K562 (cell line): ENCODE measurements at regions not wholly inside any gene's neighbourhood (a gene's known extent, or its start where the extent isn't known, plus 50 kb on each side); places are given as distances from the start of the nearest gene placed in this dataset.

Experiments used
- ATAC-seq: fragments of 200-7000 bp; cut with Tn5 transposase; 3 replicates; pipeline ENCODE4 v1.9.1; 2020; ENCODE audit warnings: moderate library complexity
- BruUV-seq: library from RNA; stranded (reverse); fragments of 400-500 nt; replicated peaks from 2 replicates; lab custom pipeline; 2021; lab: Mats Ljungman, UMichigan
- CTCF ChIA-PET: fragments of 300-600 bp; formaldehyde crosslinking; extraction: SDS; loops from one replicate; lab custom pipeline; 2021; ENCODE audit warnings: low intra/inter-chr PET ratio; lab: Yijun Ruan, JAX
- POLR2A ChIA-PET: fragments of 300-600, 350-650 bp; sonication (Branson Sonifier 250); formaldehyde crosslinking; extraction: SDS; loops from one replicate; lab custom pipeline; 2021; ENCODE audit warnings: antibody characterized with exemption, inconsistent platforms; lab: Yijun Ruan, JAX
- DNase-seq, 4 experiments: peaks; one replicate each; pipeline versions ENCODE4 v3.0.0 to v3.0.0-alpha.2; 2011 to 2018; ENCODE audit warnings: low spot score in 3 of 4, mixed read lengths in 3 of 4; ENCODE audit errors: extremely low read depth in 1 of 4
- FAIRE-seq: peaks from 2 replicates; lab custom pipeline; 2011; peaks lifted over from hg19 to GRCh38; lab: Jason Lieb, UNC
- H2AFZ ChIP-seq: 2 replicates; pipeline ENCODE4 v1.6.0; 2011; ENCODE audit warnings: low read depth, low read length, control low read depth, inconsistent platforms
- H3K27ac ChIP-seq: fragments of 200-600 bp; 3 replicates; pipeline ENCODE4 v1.8.0; 2011; ENCODE audit warnings: low read depth, mild to moderate bottlenecking, control low read depth, inconsistent platforms, low read length, moderate library complexity, mixed read lengths; ENCODE audit errors: extremely low read depth
- H3K27me3 ChIP-seq, 2 experiments: fragments of 300-600 bp in 1 of 2; 2 replicates in 1 of 2; 3 replicates in 1 of 2; pipeline versions ENCODE4 v1.6.0 to v1.8.0; 2011; ENCODE audit warnings: inconsistent platforms in 2 of 2, low read length in 2 of 2, mild to moderate bottlenecking in 1 of 2, mixed read lengths in 1 of 2, moderate library complexity in 1 of 2; ENCODE audit not compliant: control insufficient read depth in 2 of 2, insufficient read depth in 2 of 2
- H3K36me3 ChIP-seq: fragments of 300-600 bp; 3 replicates; pipeline ENCODE4 v1.8.0; 2011; ENCODE audit warnings: mild to moderate bottlenecking, low read length, inconsistent platforms; ENCODE audit not compliant: control insufficient read depth, insufficient read depth
- H3K4me1 ChIP-seq, 2 experiments: fragments of 200-600 bp in 1 of 2; replicated peaks in 1 of 2; 2 replicates in 1 of 2; 3 replicates in 1 of 2; pipeline versions ENCODE4 v1.5.1 to v1.8.0; 2011; ENCODE audit warnings: inconsistent platforms in 2 of 2, low read length in 2 of 2, mild to moderate bottlenecking in 1 of 2, mixed read lengths in 1 of 2, moderate library complexity in 1 of 2; ENCODE audit not compliant: control insufficient read depth in 2 of 2, insufficient read depth in 2 of 2
- H3K4me2 ChIP-seq: 2 replicates; pipeline ENCODE4 v1.6.1; 2011; ENCODE audit warnings: low read length, control low read depth, inconsistent platforms, mixed read lengths; ENCODE audit not compliant: insufficient read depth
- H3K4me3 ChIP-seq: fragments of 200-600 bp; sonication (generic), shearing (Covaris generic); 2 replicates; pipeline ENCODE4 v1.5.1; 2016; ENCODE audit warnings: control low read depth, inconsistent platforms
- H3K79me2 ChIP-seq: fragments of 200-600 bp; 3 replicates; pipeline ENCODE4 v1.8.0; 2011; ENCODE audit warnings: low read length, inconsistent platforms; ENCODE audit not compliant: control insufficient read depth, insufficient read depth
- H3K9ac ChIP-seq, 2 experiments: 2 replicates each; pipeline versions ENCODE4 v1.6.0 to v1.6.1; 2011; ENCODE audit warnings: low read depth in 2 of 2, low read length in 2 of 2, control low read depth in 1 of 2, inconsistent platforms in 1 of 2, mild to moderate bottlenecking in 1 of 2, mixed read lengths in 1 of 2; ENCODE audit not compliant: insufficient read depth in 1 of 2
- H3K9me1 ChIP-seq: one replicate; pipeline ENCODE4 v1.6.0; 2011; ENCODE audit warnings: inconsistent platforms, mild to moderate bottlenecking, low read length, moderate library complexity; ENCODE audit not compliant: control insufficient read depth, insufficient read depth
- H3K9me3 ChIP-seq: replicated peaks from 2 replicates; pipeline ENCODE4 v1.5.1; 2011; ENCODE audit warnings: low read depth, low read length, inconsistent platforms; ENCODE audit not compliant: control insufficient read depth, insufficient read depth
- H4K20me1 ChIP-seq: replicated peaks from 2 replicates; pipeline ENCODE4 v1.6.1; 2011; ENCODE audit warnings: low read length, inconsistent platforms, mixed read lengths; ENCODE audit not compliant: control insufficient read depth, insufficient read depth
- DPF2 ChIP-seq: fragments of 450-650 bp; IDR thresholded peaks from 2 replicates; pipeline ENCODE4 v1.6.1; 2016
- FOXP4 ChIP-seq: sonication (generic); formaldehyde crosslinking; IDR thresholded peaks from 2 replicates; pipeline ENCODE4 v1.8.0; 2022; ENCODE audit warnings: mild to moderate bottlenecking, missing genetic modification reagents, borderline replicate concordance
- HNRNPH1 ChIP-seq: fragments of 200-400 bp; formaldehyde crosslinking; optimal IDR thresholded peaks from 2 replicates; pipeline ENCODE3; 2017; ENCODE audit warnings: low read depth, mild to moderate bottlenecking, low read length, moderate library complexity
- NUFIP1 ChIP-seq: fragments of 450-650 bp; IDR thresholded peaks from 2 replicates; pipeline ENCODE4 v1.6.1; 2018; ENCODE audit not compliant: partially characterized antibody
- PTRF ChIP-seq: fragments of 450-650 bp; IDR thresholded peaks from 2 replicates; pipeline ENCODE4 v1.6.1; 2016; ENCODE audit warnings: mild to moderate bottlenecking, missing genetic modification characterization, missing compliant biosample characterization
- TCFL5 ChIP-seq: fragments of 250-450 bp; sonication (Bioruptor Pico); conservative IDR thresholded peaks from 2 replicates; pipeline ENCODE4 v1.6.1; 2021; ENCODE audit warnings: mild to moderate bottlenecking, moderate library complexity, matching md5 sums
- ZNF277 ChIP-seq: fragments of 250-450 bp; sonication (Bioruptor Pico); IDR thresholded peaks from 2 replicates; pipeline ENCODE4 v1.8.0; 2022; ENCODE audit warnings: inconsistent platforms, mild to moderate bottlenecking, moderate library complexity, borderline replicate concordance
- ZNF398 ChIP-seq: fragments of 250-450 bp; sonication (Bioruptor Pico); IDR thresholded peaks from 2 replicates; pipeline ENCODE4 v1.8.0; 2021; ENCODE audit warnings: moderate library complexity, mild to moderate bottlenecking, inconsistent platforms
- ZNF764 ChIP-seq: fragments of 250-450 bp; sonication (Bioruptor Pico); IDR thresholded peaks from 2 replicates; pipeline ENCODE4 v1.4.0; 2020; ENCODE audit warnings: low read depth, mild to moderate bottlenecking, moderate library complexity
- in situ Hi-C: fragments of 300-500 bp; cut with MboI; formaldehyde crosslinking; loops from 4 replicates; pipeline ENCODE4 v1.15.0; 2018; ENCODE audit warnings: inconsistent platforms, mixed read lengths
- intact Hi-C: fragments of 100-400 bp; cut with micrococcal nuclease; formaldehyde crosslinking; loops from 2 replicates; pipeline ENCODE4 v1.14.2; 2022
- TF ChIP-seq, protein P1 (sequence below): fragments of 450-650 bp; IDR thresholded peaks from 2 replicates; pipeline ENCODE4 v1.6.1; 2016; ENCODE audit warnings: low read depth, mild to moderate bottlenecking, moderate library complexity
- TF ChIP-seq, protein P2 (sequence below), 2 experiments: fragments of 450-650 bp in 1 of 2; IDR thresholded peaks; 2 replicates each; pipeline ENCODE4 v1.6.1; 2011 to 2017; ENCODE audit warnings: low read depth in 2 of 2, antibody characterized with exemption in 1 of 2, borderline replicate concordance in 1 of 2, low read length in 1 of 2, mild to moderate bottlenecking in 1 of 2, mixed read lengths in 1 of 2; ENCODE audit not compliant: control insufficient read depth in 1 of 2

- H3K4me3 ChIP-seq = no peak overlapping the region
- FAIRE-seq (no peak), DNase-seq (no peak), ATAC-seq (no peak)
- no peaks in the 10 kb centered on the region for H3K9me3 ChIP-seq
- no peaks in the 10 kb centered on the region for H3K4me1 ChIP-seq
- H3K9ac ChIP-seq = no peak overlapping the region
- ChIA-PET POLR2A (no interaction called here), CTCF (no interaction called here)
- no peak overlapping the region for H2AFZ ChIP-seq
- H4K20me1 ChIP-seq = no peaks in the 10 kb centered on the region
- H3K4me2 ChIP-seq = no peak overlapping the region
- no peaks in the 10 kb centered on the region for H3K9me1 ChIP-seq
- BruUV-seq = no TSS peak
- H3K27me3 ChIP-seq = no peaks in the 10 kb centered on the region
- H3K27ac ChIP-seq = no peak overlapping the region
- no peaks in the 10 kb centered on the region for H3K36me3 ChIP-seq
- no peaks in the 10 kb centered on the region for H3K79me2 ChIP-seq
- intact Hi-C loops (no loop called here), in situ Hi-C loops (no loop called here)
- TF ChIP-seq PTRF (no peak), NUFIP1 (no peak), ZNF277 (no peak), TCFL5 (CRISPR knock-in tag) (no peak), FOXP4 (CRISPR knock-in tag) (no peak), ZNF398 (CRISPR knock-in tag) (no peak), DPF2 (no peak), HNRNPH1 (no peak), ZNF764 (CRISPR knock-in tag) (no peak)
- TF ChIP-seq, protein P1, sequence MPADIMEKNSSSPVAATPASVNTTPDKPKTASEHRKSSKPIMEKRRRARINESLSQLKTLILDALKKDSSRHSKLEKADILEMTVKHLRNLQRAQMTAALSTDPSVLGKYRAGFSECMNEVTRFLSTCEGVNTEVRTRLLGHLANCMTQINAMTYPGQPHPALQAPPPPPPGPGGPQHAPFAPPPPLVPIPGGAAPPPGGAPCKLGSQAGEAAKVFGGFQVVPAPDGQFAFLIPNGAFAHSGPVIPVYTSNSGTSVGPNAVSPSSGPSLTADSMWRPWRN = no peak
- TF ChIP-seq, protein P2, sequence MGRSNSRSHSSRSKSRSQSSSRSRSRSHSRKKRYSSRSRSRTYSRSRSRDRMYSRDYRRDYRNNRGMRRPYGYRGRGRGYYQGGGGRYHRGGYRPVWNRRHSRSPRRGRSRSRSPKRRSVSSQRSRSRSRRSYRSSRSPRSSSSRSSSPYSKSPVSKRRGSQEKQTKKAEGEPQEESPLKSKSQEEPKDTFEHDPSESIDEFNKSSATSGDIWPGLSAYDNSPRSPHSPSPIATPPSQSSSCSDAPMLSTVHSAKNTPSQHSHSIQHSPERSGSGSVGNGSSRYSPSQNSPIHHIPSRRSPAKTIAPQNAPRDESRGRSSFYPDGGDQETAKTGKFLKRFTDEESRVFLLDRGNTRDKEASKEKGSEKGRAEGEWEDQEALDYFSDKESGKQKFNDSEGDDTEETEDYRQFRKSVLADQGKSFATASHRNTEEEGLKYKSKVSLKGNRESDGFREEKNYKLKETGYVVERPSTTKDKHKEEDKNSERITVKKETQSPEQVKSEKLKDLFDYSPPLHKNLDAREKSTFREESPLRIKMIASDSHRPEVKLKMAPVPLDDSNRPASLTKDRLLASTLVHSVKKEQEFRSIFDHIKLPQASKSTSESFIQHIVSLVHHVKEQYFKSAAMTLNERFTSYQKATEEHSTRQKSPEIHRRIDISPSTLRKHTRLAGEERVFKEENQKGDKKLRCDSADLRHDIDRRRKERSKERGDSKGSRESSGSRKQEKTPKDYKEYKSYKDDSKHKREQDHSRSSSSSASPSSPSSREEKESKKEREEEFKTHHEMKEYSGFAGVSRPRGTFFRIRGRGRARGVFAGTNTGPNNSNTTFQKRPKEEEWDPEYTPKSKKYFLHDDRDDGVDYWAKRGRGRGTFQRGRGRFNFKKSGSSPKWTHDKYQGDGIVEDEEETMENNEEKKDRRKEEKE (IDR thresholded peaks at IDR 0.05; ENCODE audit: borderline replicate concordance in 1 of 2, control insufficient read depth in 1 of 2, low read depth in 2 of 2, low read length in 1 of 2) = no peak
Measured at GRCh38 chr9:11933926-11934325, 759.3 kb upstream of the TYRP1 start.
